Neural cell (in vitro differentiated cells): ENCODE measurements at regions not wholly inside any gene's neighbourhood (a gene's known extent, or its start where the extent isn't known, plus 50 kb on each side); places are given as distances from the start of the nearest gene placed in this dataset.

ENCODE experiments used
- H2AFZ ChIP-seq: fragments of 200-600, 300-800 bp; sonication (generic), shearing (Covaris generic); 2 replicates; pipeline ENCODE4 v1.6.0; 2014; ENCODE audit warnings: low read depth, mild to moderate bottlenecking, antibody characterized with exemption, low read length, moderate library complexity
- H3F3A ChIP-seq: fragments of 200-600 bp; shearing (Covaris generic); 2 replicates; pipeline ENCODE4 v1.6.1; 2016; ENCODE audit warnings: mild to moderate bottlenecking, moderate library complexity, mixed read lengths, antibody characterized with exemption, low read length; ENCODE audit not compliant: insufficient read depth, poor library complexity, severe bottlenecking
- H3K27ac ChIP-seq: fragments of 200-600, 300-800 bp; sonication (generic), shearing (Covaris generic); 2 replicates; pipeline ENCODE4 v1.5.1; 2014; ENCODE audit warnings: mild to moderate bottlenecking, low read length, moderate library complexity
- H3K27me3 ChIP-seq: fragments of 300-800, 200-600 bp; sonication (generic), shearing (Covaris generic); 2 replicates; pipeline ENCODE4 v1.6.0; 2014; ENCODE audit warnings: mild to moderate bottlenecking, low read depth, low read length, moderate library complexity; ENCODE audit not compliant: insufficient read depth
- H3K36me3 ChIP-seq: fragments of 300-800, 200-600 bp; sonication (generic), shearing (Covaris generic); 2 replicates; pipeline ENCODE4 v1.5.1; 2014; ENCODE audit warnings: mild to moderate bottlenecking, antibody characterized with exemption, low read length, moderate library complexity; ENCODE audit not compliant: insufficient read depth
- H3K4me2 ChIP-seq: fragments of 300-800, 200-600 bp; sonication (generic), shearing (Covaris generic); 2 replicates; pipeline ENCODE4 v1.6.0; 2014; ENCODE audit warnings: mild to moderate bottlenecking, low read length
- H3K4me3 ChIP-seq: fragments of 300-800, 200-600 bp; sonication (generic), shearing (Covaris generic); 2 replicates; pipeline ENCODE4 v1.5.1; 2014; ENCODE audit warnings: mild to moderate bottlenecking, low read length, moderate library complexity
- H3K79me2 ChIP-seq: fragments of 200-600 bp; shearing (Covaris generic); replicated peaks from 2 replicates; pipeline ENCODE4 v1.6.0; 2014; ENCODE audit warnings: mild to moderate bottlenecking, low read length, moderate library complexity; ENCODE audit not compliant: insufficient read depth
- H3K9ac ChIP-seq: fragments of 300-800, 200-600 bp; sonication (generic), shearing (Covaris generic); 2 replicates; pipeline ENCODE4 v1.6.1; 2016; ENCODE audit warnings: mild to moderate bottlenecking, low read length, mixed read lengths
- H3K9me2 ChIP-seq: fragments of 200-600 bp; shearing (Covaris generic); 2 replicates; pipeline ENCODE4 v1.6.1; 2016; ENCODE audit warnings: mild to moderate bottlenecking, low read length, mixed read lengths; ENCODE audit not compliant: insufficient read depth
- H3K9me3 ChIP-seq: fragments of 200-600, 300-800 bp; sonication (generic), shearing (Covaris generic); 2 replicates; pipeline ENCODE4 v1.6.1; 2016; ENCODE audit warnings: mild to moderate bottlenecking, mixed run types, low read length, moderate library complexity, mixed read lengths
- H4K20me1 ChIP-seq: fragments of 200-600 bp; shearing (Covaris generic); 2 replicates; pipeline ENCODE4 v1.6.1; 2016; ENCODE audit warnings: mild to moderate bottlenecking, mixed run types; ENCODE audit not compliant: insufficient read depth
- EP300 ChIP-seq: fragments of 450-650 bp; conservative IDR thresholded peaks from 2 replicates; pipeline ENCODE4 v1.6.1; 2014; ENCODE audit warnings: antibody characterized with exemption, mild to moderate bottlenecking, moderate library complexity; ENCODE audit not compliant: poor library complexity, severe bottlenecking
- EZH2 ChIP-seq: fragments of 200-600, 300-800 bp; shearing (Covaris generic), sonication (generic); IDR thresholded peaks from 2 replicates; pipeline ENCODE4 v1.6.1; 2014; ENCODE audit warnings: antibody characterized with exemption, low read length, borderline replicate concordance, mild to moderate bottlenecking; ENCODE audit not compliant: insufficient read depth, poor library complexity, severe bottlenecking
- MXI1 ChIP-seq: fragments of 450-650 bp; conservative IDR thresholded peaks from 2 replicates; pipeline ENCODE4 v1.6.1; 2014; ENCODE audit warnings: antibody characterized with exemption, mild to moderate bottlenecking; ENCODE audit not compliant: poor library complexity, severe bottlenecking
- POLR2AphosphoS5 ChIP-seq: IDR thresholded peaks from 2 replicates; pipeline ENCODE4 v1.6.1; 2012
- RAD21 ChIP-seq: fragments of 450-650 bp; conservative IDR thresholded peaks from 2 replicates; pipeline ENCODE4 v1.6.1; 2014; ENCODE audit warnings: antibody characterized with exemption, mild to moderate bottlenecking, moderate library complexity
- SMC3 ChIP-seq: fragments of 450-650 bp; conservative IDR thresholded peaks from 2 replicates; pipeline ENCODE4 v1.6.1; 2014; ENCODE audit warnings: antibody characterized with exemption, mild to moderate bottlenecking, moderate library complexity; ENCODE audit not compliant: poor library complexity
- TAF1 ChIP-seq: IDR thresholded peaks from 2 replicates; pipeline ENCODE4 v1.6.1; 2012; ENCODE audit warnings: low read depth
- TF ChIP-seq, protein P1 (sequence below): fragments of 450-650 bp; IDR thresholded peaks from 2 replicates; pipeline ENCODE4 v1.5.1; 2014; ENCODE audit warnings: antibody characterized with exemption, mild to moderate bottlenecking, moderate library complexity; ENCODE audit not compliant: poor library complexity, severe bottlenecking
- TF ChIP-seq, protein P2 (sequence below): IDR thresholded peaks from 2 replicates; pipeline ENCODE4 v1.6.1; 2012; ENCODE audit warnings: borderline replicate concordance

DNA sequence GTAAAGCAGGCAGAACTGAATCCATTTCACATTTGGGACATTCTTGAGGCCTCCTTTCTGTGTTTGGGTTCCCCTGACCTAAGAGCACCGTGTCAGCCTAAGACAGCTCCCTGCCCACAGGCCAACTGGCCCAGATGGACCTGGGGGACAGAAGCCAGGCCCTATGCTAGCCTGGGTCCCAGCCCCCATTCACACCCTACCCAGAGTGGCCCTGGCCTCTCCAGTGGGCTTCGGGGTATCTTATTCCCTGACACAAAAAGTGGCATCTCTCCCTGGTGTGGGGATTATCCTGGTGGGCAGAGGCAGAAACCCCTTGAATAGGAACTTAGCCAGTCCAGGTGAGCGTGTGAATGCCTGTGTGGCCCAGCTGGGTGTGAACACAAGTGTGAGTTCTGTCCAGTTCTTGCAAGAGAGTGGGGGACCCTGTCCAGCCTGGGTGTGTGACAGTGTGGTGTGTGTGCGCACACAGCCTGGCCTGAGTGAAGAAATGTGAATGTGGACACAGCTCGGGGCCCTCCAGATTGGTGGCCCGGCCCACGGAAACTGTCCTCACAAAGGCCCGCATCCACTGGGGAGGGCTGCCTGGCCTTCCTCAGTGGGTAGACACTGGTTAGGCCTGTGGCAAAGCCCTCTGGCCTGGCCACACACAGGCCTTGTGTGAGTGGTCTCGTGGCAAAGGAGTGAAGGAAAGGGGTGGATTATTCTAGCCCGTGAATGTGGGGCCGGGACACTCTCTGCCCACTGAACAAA lies 63.0 kb upstream of the HAAO start:
- no peaks in the 10 kb centered on the region for H3K79me2 ChIP-seq
- H4K20me1 ChIP-seq = no peaks in the 10 kb centered on the region
- H3K36me3 ChIP-seq = no peaks in the 10 kb centered on the region
- H3K9me3 ChIP-seq = peaks cover 4% of the 10 kb centered on the region
- no peaks in the 10 kb centered on the region for H3K9me2 ChIP-seq
- H3K27me3 ChIP-seq = no peaks in the 10 kb centered on the region
- H3K4me2 ChIP-seq = no peak overlapping the region
- H3K4me3 ChIP-seq = no peak overlapping the region
- H3F3A ChIP-seq = no peaks in the 10 kb centered on the region
- H2AFZ ChIP-seq = no peak overlapping the region
- H3K27ac ChIP-seq = no peak overlapping the region
- TF ChIP-seq TAF1 (no peak), SMC3 (no peak), RAD21 (no peak), POLR2AphosphoS5 (no peak), EP300 (no peak), EZH2 (no peak), MXI1 (no peak)
- TF ChIP-seq, protein P1, sequence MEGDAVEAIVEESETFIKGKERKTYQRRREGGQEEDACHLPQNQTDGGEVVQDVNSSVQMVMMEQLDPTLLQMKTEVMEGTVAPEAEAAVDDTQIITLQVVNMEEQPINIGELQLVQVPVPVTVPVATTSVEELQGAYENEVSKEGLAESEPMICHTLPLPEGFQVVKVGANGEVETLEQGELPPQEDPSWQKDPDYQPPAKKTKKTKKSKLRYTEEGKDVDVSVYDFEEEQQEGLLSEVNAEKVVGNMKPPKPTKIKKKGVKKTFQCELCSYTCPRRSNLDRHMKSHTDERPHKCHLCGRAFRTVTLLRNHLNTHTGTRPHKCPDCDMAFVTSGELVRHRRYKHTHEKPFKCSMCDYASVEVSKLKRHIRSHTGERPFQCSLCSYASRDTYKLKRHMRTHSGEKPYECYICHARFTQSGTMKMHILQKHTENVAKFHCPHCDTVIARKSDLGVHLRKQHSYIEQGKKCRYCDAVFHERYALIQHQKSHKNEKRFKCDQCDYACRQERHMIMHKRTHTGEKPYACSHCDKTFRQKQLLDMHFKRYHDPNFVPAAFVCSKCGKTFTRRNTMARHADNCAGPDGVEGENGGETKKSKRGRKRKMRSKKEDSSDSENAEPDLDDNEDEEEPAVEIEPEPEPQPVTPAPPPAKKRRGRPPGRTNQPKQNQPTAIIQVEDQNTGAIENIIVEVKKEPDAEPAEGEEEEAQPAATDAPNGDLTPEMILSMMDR = no peak
- TF ChIP-seq, protein P2, sequence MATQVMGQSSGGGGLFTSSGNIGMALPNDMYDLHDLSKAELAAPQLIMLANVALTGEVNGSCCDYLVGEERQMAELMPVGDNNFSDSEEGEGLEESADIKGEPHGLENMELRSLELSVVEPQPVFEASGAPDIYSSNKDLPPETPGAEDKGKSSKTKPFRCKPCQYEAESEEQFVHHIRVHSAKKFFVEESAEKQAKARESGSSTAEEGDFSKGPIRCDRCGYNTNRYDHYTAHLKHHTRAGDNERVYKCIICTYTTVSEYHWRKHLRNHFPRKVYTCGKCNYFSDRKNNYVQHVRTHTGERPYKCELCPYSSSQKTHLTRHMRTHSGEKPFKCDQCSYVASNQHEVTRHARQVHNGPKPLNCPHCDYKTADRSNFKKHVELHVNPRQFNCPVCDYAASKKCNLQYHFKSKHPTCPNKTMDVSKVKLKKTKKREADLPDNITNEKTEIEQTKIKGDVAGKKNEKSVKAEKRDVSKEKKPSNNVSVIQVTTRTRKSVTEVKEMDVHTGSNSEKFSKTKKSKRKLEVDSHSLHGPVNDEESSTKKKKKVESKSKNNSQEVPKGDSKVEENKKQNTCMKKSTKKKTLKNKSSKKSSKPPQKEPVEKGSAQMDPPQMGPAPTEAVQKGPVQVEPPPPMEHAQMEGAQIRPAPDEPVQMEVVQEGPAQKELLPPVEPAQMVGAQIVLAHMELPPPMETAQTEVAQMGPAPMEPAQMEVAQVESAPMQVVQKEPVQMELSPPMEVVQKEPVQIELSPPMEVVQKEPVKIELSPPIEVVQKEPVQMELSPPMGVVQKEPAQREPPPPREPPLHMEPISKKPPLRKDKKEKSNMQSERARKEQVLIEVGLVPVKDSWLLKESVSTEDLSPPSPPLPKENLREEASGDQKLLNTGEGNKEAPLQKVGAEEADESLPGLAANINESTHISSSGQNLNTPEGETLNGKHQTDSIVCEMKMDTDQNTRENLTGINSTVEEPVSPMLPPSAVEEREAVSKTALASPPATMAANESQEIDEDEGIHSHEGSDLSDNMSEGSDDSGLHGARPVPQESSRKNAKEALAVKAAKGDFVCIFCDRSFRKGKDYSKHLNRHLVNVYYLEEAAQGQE = no peak
- H3K9ac ChIP-seq = no peak overlapping the region

DNA sequence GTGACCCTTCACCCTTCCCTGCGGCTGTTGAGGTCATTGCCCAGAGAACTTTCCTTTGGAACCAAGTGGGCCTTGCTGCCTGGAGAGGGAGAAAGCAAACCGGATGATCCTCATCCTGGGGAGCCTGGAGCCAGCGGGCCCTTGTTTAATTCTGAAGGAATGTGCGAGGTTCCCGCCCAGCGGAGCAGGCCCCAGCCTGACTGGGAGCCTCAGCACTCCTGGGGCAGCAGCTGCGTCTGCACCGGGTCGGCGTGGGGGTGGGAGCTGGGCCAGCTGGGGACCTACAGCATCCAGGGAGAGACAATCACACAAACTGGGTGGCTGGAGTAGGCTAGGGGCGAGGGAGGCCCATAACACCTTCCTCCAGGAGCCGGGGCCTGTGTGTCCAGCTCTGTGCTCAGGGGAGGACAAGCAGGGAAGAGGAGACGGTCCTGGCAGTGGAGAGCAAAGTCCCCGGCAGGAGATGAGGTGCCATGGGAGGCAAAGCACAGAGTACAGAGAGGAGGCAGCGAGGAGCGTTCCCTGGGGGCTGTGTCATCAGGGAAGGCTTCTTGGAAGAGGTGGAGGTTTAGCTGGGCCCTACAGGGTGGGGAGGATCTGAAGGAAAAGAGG lies 61.9 kb upstream of the HAAO start:
- Histone ChIP-seq H3K27ac (no peak overlapping the region), H3F3A (no peaks in the 10 kb centered on the region), H3K9me3 (peaks cover 4% of the 10 kb centered on the region), H3K9me2 (no peaks in the 10 kb centered on the region), H4K20me1 (no peaks in the 10 kb centered on the region), H3K4me3 (no peak overlapping the region), H3K4me2 (no peak overlapping the region), H2AFZ (no peak overlapping the region), H3K79me2 (no peaks in the 10 kb centered on the region), H3K36me3 (no peaks in the 10 kb centered on the region), H3K9ac (no peak overlapping the region), H3K27me3 (no peaks in the 10 kb centered on the region)
- TF ChIP-seq EZH2 (no peak), RAD21 (no peak), SMC3 (no peak), POLR2AphosphoS5 (no peak), EP300 (no peak), TAF1 (no peak), MXI1 (no peak)
- TF ChIP-seq, protein P2 = no peak
- TF ChIP-seq, protein P1 = no peak
